ENCODE measurements at regions not wholly inside any gene's neighbourhood (a gene's known extent, or its start where the extent isn't known, plus 50 kb on each side); places are given as distances from the start of the nearest gene placed in this dataset.

DNA sequence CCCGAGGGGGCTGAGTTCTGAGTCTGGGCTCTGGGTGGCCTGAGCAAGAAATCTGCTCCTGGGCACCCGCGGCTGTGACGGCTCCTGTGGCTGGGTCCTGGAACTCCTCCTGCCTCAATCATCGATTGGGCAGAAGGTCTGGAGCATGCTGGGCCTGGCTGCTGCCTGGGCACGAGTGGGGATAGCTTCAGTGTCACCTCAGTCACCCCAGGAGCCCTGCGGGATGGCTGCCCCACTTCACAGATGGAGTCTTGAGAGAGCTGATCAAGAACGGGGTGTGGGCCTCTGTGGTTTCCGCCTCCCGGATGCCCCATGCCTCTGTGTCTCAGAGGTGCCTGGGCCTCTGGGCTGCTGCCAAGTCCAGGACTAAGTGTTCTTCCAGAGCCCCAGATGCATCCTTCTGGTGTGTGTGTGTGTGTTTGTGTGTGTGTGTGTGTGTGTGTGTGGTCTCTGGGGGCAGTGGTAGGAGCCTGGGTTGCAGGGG is 185.6 kb upstream of the C14orf180 start:
- Histone ChIP-seq H3K36me3 (ENCODE audit: control insufficient read depth in 2 of 2, extremely low read depth in 1 of 2, insufficient read depth in 2 of 2, low read length in 2 of 2) (no peaks in the 10 kb centered on the region), H3K27ac (ENCODE audit: control insufficient read depth, insufficient read depth, low read length) (no peak overlapping the region), H3K9ac (ENCODE audit: control insufficient read depth, extremely low read depth, insufficient read depth, low read length) (no peak overlapping the region), H3K27me3 (ENCODE audit: control insufficient read depth, extremely low read depth, insufficient read depth, low read length) (no peaks in the 10 kb centered on the region), H3K4me3 (ENCODE audit: control insufficient read depth in 2 of 3, extremely low read depth in 1 of 3, insufficient read depth in 2 of 3, low read depth in 1 of 3, low read length in 3 of 3) (no peak overlapping the region), H3K9me3 (ENCODE audit: control insufficient read depth, low read depth, low read length) (peaks cover 8% of the 10 kb centered on the region), H3K4me1 (ENCODE audit: control insufficient read depth, extremely low read depth, insufficient read depth, low read length) (no peaks in the 10 kb centered on the region), H2AFZ (ENCODE audit: control insufficient read depth, low read length) (no peak overlapping the region), H3K4me2 (ENCODE audit: control insufficient read depth, extremely low read depth, insufficient read depth, low read depth, low read length) (no peak overlapping the region), H3K9me1 (ENCODE audit: control insufficient read depth, extremely low read depth, insufficient read depth, low read length) (no peaks in the 10 kb centered on the region), H3K79me2 (ENCODE audit: control insufficient read depth, insufficient read depth, low read length) (no peaks in the 10 kb centered on the region), H4K20me1 (ENCODE audit: control insufficient read depth, extremely low read depth, insufficient read depth, low read length) (no peaks in the 10 kb centered on the region)
- no peak for DNase-seq (ENCODE audit: low read depth, low spot score)
- no peak for FAIRE-seq
- dilution Hi-C loops (cut with MboI; ENCODE audit: extremely low pct_ligation_motif_present, low sequenced_read_pairs): no loop called here
- no peak for TF ChIP-seq EZH2 (IDR thresholded peaks at IDR 0.05; ENCODE audit: low read length)
- TF ChIP-seq, protein P1, sequence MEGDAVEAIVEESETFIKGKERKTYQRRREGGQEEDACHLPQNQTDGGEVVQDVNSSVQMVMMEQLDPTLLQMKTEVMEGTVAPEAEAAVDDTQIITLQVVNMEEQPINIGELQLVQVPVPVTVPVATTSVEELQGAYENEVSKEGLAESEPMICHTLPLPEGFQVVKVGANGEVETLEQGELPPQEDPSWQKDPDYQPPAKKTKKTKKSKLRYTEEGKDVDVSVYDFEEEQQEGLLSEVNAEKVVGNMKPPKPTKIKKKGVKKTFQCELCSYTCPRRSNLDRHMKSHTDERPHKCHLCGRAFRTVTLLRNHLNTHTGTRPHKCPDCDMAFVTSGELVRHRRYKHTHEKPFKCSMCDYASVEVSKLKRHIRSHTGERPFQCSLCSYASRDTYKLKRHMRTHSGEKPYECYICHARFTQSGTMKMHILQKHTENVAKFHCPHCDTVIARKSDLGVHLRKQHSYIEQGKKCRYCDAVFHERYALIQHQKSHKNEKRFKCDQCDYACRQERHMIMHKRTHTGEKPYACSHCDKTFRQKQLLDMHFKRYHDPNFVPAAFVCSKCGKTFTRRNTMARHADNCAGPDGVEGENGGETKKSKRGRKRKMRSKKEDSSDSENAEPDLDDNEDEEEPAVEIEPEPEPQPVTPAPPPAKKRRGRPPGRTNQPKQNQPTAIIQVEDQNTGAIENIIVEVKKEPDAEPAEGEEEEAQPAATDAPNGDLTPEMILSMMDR (optimal IDR thresholded peaks at IDR 0.05 in 1 of 3, IDR thresholded peaks at IDR 0.05 in 1 of 3, conservative IDR thresholded peaks at IDR 0.05 in 1 of 3; ENCODE audit: extremely low read depth in 1 of 3, insufficient read depth in 2 of 3, low read length in 3 of 3): no peak

DNA sequence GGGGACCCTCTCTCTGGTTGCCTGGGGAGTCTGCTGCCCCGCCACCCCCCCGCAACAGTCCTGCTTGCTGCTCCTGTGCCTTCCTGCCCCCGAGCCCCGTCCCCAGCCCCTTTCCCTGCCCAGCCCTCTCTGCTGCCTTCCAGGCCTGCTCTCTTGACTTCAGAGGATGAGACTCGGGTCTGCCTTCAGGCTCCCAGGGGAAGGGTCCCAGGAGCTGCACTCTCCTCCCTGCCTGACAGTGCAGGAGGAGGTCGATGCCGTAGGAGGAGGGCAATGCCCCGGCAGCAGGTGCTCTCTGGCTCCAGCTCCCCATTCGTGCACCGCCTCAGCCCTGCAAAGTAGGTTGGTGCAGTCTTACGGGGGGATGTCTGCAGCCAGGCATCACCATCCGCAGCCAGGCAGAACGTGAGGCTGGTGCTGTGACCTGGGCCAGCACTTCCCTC is 185.1 kb upstream of the C14orf180 start:
- no peak overlapping the region for H3K4me3 ChIP-seq (ENCODE audit: control insufficient read depth in 2 of 3, extremely low read depth in 1 of 3, insufficient read depth in 2 of 3, low read depth in 1 of 3, low read length in 3 of 3)
- H3K4me1 ChIP-seq (ENCODE audit: control insufficient read depth, extremely low read depth, insufficient read depth, low read length): no peaks in the 10 kb centered on the region
- H4K20me1 ChIP-seq (ENCODE audit: control insufficient read depth, extremely low read depth, insufficient read depth, low read length): no peaks in the 10 kb centered on the region
- H3K79me2 ChIP-seq (ENCODE audit: control insufficient read depth, insufficient read depth, low read length): no peaks in the 10 kb centered on the region
- no peaks in the 10 kb centered on the region for H3K9me1 ChIP-seq (ENCODE audit: control insufficient read depth, extremely low read depth, insufficient read depth, low read length)
- DNase-seq (ENCODE audit: low read depth, low spot score) (no peak), FAIRE-seq (no peak)
- no peak overlapping the region for H3K4me2 ChIP-seq (ENCODE audit: control insufficient read depth, extremely low read depth, insufficient read depth, low read depth, low read length)
- no peak overlapping the region for H2AFZ ChIP-seq (ENCODE audit: control insufficient read depth, low read length)
- H3K27ac ChIP-seq (ENCODE audit: control insufficient read depth, insufficient read depth, low read length): no peak overlapping the region
- no peak for TF ChIP-seq EZH2 (IDR thresholded peaks at IDR 0.05; ENCODE audit: low read length)
- TF ChIP-seq, protein P1 (optimal IDR thresholded peaks at IDR 0.05 in 1 of 3, IDR thresholded peaks at IDR 0.05 in 1 of 3, conservative IDR thresholded peaks at IDR 0.05 in 1 of 3; ENCODE audit: extremely low read depth in 1 of 3, insufficient read depth in 2 of 3, low read length in 3 of 3): no peak
- peaks cover 8% of the 10 kb centered on the region for H3K9me3 ChIP-seq (ENCODE audit: control insufficient read depth, low read depth, low read length)
- H3K27me3 ChIP-seq (ENCODE audit: control insufficient read depth, extremely low read depth, insufficient read depth, low read length): no peaks in the 10 kb centered on the region
- dilution Hi-C loops (cut with MboI; ENCODE audit: extremely low pct_ligation_motif_present, low sequenced_read_pairs): no loop called here
- no peaks in the 10 kb centered on the region for H3K36me3 ChIP-seq (ENCODE audit: control insufficient read depth in 2 of 2, extremely low read depth in 1 of 2, insufficient read depth in 2 of 2, low read length in 2 of 2)
- H3K9ac ChIP-seq (ENCODE audit: control insufficient read depth, extremely low read depth, insufficient read depth, low read length): no peak overlapping the region
